ENCODE measurements at regions not wholly inside any gene's neighbourhood (a gene's known extent, or its start where the extent isn't known, plus 50 kb on each side); places are given as distances from the start of the nearest gene placed in this dataset.

DNA sequence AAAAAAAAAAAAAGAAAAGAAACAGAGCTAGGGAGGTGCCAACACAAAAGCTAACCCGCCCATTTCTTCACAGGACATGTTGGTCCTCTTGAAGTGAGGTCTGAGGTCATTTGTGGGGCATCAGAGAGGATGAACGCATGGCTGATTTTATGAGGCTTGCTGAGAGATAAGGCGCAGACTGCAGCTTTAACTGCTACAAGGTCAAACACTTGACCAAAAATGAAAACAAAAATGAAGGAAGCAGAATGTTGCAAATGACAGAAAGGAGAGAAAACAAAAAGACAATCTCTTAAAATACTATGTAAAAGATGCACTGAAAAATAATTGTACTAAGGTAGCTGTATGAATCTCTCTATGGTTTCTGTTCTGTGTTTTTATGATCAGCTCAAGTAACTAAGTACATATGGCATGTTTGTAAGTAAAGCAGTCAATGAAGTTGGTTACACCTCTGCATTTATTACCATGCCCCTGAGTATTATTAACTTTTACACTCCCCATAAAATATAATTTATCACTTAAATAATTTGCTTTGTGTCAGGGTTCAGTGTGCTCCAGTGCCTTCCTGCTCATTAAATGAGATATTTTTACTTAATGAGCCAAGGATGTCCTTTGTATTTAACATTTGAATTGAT, 249.1 kb upstream of the NR5A2 start (continued):
- TF ChIP-seq SETDB1 (IDR thresholded peaks at IDR 0.05; ENCODE audit: insufficient read length, low read length) (no peak), HOXC10 (CRISPR knock-in tag; IDR thresholded peaks at IDR 0.05) (no peak), ZNF146 (tag by site-specific recombination; IDR thresholded peaks at IDR 0.05) (no peak), KLF10 (tag by site-specific recombination; IDR thresholded peaks at IDR 0.05) (peak; percentile 53), BCL11A (tag by site-specific recombination; IDR thresholded peaks at IDR 0.05; ENCODE audit: low read depth) (no peak; the same call in none of the 2 replicates), ZSCAN30 (tag by site-specific recombination; IDR thresholded peaks at IDR 0.05) (peak; percentile 94), ZNF548 (tag by site-specific recombination; IDR thresholded peaks at IDR 0.05) (no peak), KLF1 (tag by site-specific recombination; IDR thresholded peaks at IDR 0.05) (peak; percentile 82), ZNF529 (tag by site-specific recombination; IDR thresholded peaks at IDR 0.05; ENCODE audit: insufficient replicate concordance) (no peak), ZNF24 (tag by site-specific recombination; IDR thresholded peaks at IDR 0.05) (0 out of 2 replicates have a peak, but pooled peaks have one; percentile 49), ZNF302 (tag by site-specific recombination; IDR thresholded peaks at IDR 0.05; ENCODE audit: low read depth) (no peak), ZNF394 (tag by site-specific recombination; IDR thresholded peaks at IDR 0.05; ENCODE audit: borderline replicate concordance) (peak; percentile 53; the same call in 1 of the 2 replicates), SP7 (tag by site-specific recombination; IDR thresholded peaks at IDR 0.05) (peak; percentile 94), ZNF629 (tag by site-specific recombination; IDR thresholded peaks at IDR 0.05) (peak; percentile 90), ZNF274 (IDR thresholded peaks at IDR 0.05; ENCODE audit: low read length) (no peak), ZNF274 (tag by site-specific recombination; IDR thresholded peaks at IDR 0.05; ENCODE audit: borderline replicate concordance) (no peak), ZNF707 (tag by site-specific recombination; IDR thresholded peaks at IDR 0.05) (no peak), KLF16 (tag by site-specific recombination; IDR thresholded peaks at IDR 0.05) (no peak), ZNF16 (tag by site-specific recombination; IDR thresholded peaks at IDR 0.05; ENCODE audit: low read depth) (no peak), ZNF785 (tag by site-specific recombination; IDR thresholded peaks at IDR 0.05) (no peak)
- TF ChIP-seq, protein P1, sequence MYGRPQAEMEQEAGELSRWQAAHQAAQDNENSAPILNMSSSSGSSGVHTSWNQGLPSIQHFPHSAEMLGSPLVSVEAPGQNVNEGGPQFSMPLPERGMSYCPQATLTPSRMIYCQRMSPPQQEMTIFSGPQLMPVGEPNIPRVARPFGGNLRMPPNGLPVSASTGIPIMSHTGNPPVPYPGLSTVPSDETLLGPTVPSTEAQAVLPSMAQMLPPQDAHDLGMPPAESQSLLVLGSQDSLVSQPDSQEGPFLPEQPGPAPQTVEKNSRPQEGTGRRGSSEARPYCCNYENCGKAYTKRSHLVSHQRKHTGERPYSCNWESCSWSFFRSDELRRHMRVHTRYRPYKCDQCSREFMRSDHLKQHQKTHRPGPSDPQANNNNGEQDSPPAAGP (tag by site-specific recombination; IDR thresholded peaks at IDR 0.05): peak; percentile 88
- TF ChIP-seq, protein P2, sequence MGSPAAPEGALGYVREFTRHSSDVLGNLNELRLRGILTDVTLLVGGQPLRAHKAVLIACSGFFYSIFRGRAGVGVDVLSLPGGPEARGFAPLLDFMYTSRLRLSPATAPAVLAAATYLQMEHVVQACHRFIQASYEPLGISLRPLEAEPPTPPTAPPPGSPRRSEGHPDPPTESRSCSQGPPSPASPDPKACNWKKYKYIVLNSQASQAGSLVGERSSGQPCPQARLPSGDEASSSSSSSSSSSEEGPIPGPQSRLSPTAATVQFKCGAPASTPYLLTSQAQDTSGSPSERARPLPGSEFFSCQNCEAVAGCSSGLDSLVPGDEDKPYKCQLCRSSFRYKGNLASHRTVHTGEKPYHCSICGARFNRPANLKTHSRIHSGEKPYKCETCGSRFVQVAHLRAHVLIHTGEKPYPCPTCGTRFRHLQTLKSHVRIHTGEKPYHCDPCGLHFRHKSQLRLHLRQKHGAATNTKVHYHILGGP (tag by site-specific recombination; IDR thresholded peaks at IDR 0.05): no peak
- TF ChIP-seq, protein P3, sequence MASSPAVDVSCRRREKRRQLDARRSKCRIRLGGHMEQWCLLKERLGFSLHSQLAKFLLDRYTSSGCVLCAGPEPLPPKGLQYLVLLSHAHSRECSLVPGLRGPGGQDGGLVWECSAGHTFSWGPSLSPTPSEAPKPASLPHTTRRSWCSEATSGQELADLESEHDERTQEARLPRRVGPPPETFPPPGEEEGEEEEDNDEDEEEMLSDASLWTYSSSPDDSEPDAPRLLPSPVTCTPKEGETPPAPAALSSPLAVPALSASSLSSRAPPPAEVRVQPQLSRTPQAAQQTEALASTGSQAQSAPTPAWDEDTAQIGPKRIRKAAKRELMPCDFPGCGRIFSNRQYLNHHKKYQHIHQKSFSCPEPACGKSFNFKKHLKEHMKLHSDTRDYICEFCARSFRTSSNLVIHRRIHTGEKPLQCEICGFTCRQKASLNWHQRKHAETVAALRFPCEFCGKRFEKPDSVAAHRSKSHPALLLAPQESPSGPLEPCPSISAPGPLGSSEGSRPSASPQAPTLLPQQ (tag by site-specific recombination; IDR thresholded peaks at IDR 0.05): peak; percentile 69; the same call in 1 of the 2 replicates
- TF ChIP-seq, protein P4, sequence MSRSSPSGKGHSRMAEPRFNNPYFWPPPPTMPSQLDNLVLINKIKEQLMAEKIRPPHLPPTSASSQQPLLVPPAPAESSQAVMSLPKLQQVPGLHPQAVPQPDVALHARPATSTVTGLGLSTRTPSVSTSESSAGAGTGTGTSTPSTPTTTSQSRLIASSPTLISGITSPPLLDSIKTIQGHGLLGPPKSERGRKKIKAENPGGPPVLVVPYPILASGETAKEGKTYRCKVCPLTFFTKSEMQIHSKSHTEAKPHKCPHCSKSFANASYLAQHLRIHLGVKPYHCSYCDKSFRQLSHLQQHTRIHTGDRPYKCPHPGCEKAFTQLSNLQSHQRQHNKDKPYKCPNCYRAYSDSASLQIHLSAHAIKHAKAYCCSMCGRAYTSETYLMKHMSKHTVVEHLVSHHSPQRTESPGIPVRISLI (tag by site-specific recombination; IDR thresholded peaks at IDR 0.05): 0 out of 2 replicates have a peak, but pooled peaks have one; percentile 58
- TF ChIP-seq, protein P5, sequence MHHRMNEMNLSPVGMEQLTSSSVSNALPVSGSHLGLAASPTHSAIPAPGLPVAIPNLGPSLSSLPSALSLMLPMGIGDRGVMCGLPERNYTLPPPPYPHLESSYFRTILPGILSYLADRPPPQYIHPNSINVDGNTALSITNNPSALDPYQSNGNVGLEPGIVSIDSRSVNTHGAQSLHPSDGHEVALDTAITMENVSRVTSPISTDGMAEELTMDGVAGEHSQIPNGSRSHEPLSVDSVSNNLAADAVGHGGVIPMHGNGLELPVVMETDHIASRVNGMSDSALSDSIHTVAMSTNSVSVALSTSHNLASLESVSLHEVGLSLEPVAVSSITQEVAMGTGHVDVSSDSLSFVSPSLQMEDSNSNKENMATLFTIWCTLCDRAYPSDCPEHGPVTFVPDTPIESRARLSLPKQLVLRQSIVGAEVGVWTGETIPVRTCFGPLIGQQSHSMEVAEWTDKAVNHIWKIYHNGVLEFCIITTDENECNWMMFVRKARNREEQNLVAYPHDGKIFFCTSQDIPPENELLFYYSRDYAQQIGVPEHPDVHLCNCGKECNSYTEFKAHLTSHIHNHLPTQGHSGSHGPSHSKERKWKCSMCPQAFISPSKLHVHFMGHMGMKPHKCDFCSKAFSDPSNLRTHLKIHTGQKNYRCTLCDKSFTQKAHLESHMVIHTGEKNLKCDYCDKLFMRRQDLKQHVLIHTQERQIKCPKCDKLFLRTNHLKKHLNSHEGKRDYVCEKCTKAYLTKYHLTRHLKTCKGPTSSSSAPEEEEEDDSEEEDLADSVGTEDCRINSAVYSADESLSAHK (tag by site-specific recombination; IDR thresholded peaks at IDR 0.05): peak; percentile 47
- TF ChIP-seq, protein P6, sequence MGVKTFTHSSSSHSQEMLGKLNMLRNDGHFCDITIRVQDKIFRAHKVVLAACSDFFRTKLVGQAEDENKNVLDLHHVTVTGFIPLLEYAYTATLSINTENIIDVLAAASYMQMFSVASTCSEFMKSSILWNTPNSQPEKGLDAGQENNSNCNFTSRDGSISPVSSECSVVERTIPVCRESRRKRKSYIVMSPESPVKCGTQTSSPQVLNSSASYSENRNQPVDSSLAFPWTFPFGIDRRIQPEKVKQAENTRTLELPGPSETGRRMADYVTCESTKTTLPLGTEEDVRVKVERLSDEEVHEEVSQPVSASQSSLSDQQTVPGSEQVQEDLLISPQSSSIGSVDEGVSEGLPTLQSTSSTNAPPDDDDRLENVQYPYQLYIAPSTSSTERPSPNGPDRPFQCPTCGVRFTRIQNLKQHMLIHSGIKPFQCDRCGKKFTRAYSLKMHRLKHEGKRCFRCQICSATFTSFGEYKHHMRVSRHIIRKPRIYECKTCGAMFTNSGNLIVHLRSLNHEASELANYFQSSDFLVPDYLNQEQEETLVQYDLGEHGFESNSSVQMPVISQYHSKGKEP (tag by site-specific recombination; IDR thresholded peaks at IDR 0.05): peak; percentile 100

Measured in HEK293 (cell line).